ENCODE measurements at regions not wholly inside any gene's neighbourhood (a gene's known extent, or its start where the extent isn't known, plus 50 kb on each side); places are given as distances from the start of the nearest gene placed in this dataset.

DNA sequence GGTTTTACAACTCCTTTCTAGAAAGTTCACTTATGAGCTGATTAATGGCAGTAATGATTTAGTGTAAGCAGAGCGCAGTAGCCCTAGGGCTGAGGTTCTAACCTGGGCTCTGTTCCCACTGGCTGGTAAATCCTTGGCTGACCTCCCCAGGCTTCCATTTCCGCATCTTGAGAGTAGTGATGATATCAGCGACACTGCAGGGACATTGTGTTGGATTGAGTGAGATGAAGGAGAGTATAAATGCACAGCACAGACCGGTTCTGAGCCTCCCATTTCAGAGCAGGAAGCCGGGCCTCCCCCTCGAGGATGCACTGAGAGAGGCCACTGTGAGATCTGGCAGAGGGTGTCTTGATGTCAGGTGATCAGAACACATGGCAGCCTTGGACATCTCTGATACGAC lies 477.2 kb upstream of the SULF2 start:
- Mint-ChIP-seq H3K9me3 (peaks cover 8% of the 10 kb centered on the region), H3K36me3 (ENCODE audit: low read depth) (no peaks in the 10 kb centered on the region), H3K27ac (no peak overlapping the region), H3K4me1 (peaks cover 17% of the 10 kb centered on the region), H3K4me3 (no peak overlapping the region), H3K27me3 (ENCODE audit: insufficient read depth) (peaks cover 7% of the 10 kb centered on the region)
- Histone ChIP-seq H3K4me3 (ENCODE audit: low read length) (no peak overlapping the region), H3K27ac (ENCODE audit: low read depth, low read length) (no peak overlapping the region), H3K36me3 (ENCODE audit: control insufficient read depth, insufficient read depth, low read length) (no peaks in the 10 kb centered on the region), H3K4me1 (ENCODE audit: control insufficient read depth, insufficient read depth, low read length) (no peaks in the 10 kb centered on the region), H3K27me3 (ENCODE audit: control insufficient read depth, insufficient read depth, low read length, poor library complexity, severe bottlenecking) (no peaks in the 10 kb centered on the region), H3K9ac (ENCODE audit: extremely low read depth, low read length, poor library complexity, severe bottlenecking) (no peak overlapping the region), H3K9me3 (ENCODE audit: control insufficient read depth, low read length) (peaks cover 4% of the 10 kb centered on the region)
- TF ChIP-seq, protein P1, sequence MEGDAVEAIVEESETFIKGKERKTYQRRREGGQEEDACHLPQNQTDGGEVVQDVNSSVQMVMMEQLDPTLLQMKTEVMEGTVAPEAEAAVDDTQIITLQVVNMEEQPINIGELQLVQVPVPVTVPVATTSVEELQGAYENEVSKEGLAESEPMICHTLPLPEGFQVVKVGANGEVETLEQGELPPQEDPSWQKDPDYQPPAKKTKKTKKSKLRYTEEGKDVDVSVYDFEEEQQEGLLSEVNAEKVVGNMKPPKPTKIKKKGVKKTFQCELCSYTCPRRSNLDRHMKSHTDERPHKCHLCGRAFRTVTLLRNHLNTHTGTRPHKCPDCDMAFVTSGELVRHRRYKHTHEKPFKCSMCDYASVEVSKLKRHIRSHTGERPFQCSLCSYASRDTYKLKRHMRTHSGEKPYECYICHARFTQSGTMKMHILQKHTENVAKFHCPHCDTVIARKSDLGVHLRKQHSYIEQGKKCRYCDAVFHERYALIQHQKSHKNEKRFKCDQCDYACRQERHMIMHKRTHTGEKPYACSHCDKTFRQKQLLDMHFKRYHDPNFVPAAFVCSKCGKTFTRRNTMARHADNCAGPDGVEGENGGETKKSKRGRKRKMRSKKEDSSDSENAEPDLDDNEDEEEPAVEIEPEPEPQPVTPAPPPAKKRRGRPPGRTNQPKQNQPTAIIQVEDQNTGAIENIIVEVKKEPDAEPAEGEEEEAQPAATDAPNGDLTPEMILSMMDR (conservative IDR thresholded peaks at IDR 0.05) = no peak
- 94 to 98% methylated on average over 7 of the region's 7 CpGs for WGBS, 2 experiments (ENCODE audit: insufficient coverage in 1 of 2, insufficient read length in 1 of 2)
- DNase-seq = peak; percentile 7

DNA sequence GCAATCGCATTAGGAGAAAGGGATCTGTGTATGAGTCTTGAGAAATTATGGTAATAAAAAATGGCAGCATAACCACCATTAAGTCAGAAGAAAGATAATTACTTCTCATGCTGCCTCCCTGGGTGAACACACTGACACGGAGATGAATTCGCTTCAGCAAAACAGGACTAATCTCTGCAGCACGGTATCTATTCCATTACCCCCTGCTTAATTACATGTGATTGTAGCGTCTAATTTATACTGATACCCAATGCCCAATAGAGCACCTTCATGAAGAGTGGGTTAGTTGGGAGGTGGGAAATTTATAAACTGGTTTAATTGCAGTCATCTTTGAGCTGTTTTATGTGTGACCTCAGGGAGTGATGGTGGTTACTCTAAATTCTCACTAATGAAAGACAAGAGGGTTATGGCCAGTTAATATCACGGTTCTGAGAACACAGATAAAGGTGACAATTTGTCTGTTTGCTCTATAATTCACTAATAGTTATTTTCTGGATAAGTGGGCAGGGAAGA lies 476.2 kb upstream of the SULF2 start:
- 89 to 95% methylated on average over 3 to 6 of the region's 6 CpGs for WGBS, 2 experiments (ENCODE audit: insufficient coverage in 1 of 2, insufficient read length in 1 of 2)
- Histone ChIP-seq H3K27me3 (ENCODE audit: control insufficient read depth, insufficient read depth, low read length, poor library complexity, severe bottlenecking) (no peaks in the 10 kb centered on the region), H3K4me1 (ENCODE audit: control insufficient read depth, insufficient read depth, low read length) (no peaks in the 10 kb centered on the region), H3K9me3 (ENCODE audit: control insufficient read depth, low read length) (peaks cover 11% of the 10 kb centered on the region), H3K4me3 (ENCODE audit: low read length) (no peak overlapping the region), H3K27ac (ENCODE audit: low read depth, low read length) (no peak overlapping the region), H3K36me3 (ENCODE audit: control insufficient read depth, insufficient read depth, low read length) (no peaks in the 10 kb centered on the region), H3K9ac (ENCODE audit: extremely low read depth, low read length, poor library complexity, severe bottlenecking) (no peak overlapping the region)
- Mint-ChIP-seq H3K36me3 (ENCODE audit: low read depth) (no peaks in the 10 kb centered on the region), H3K4me3 (no peak overlapping the region), H3K27me3 (ENCODE audit: insufficient read depth) (peaks cover 7% of the 10 kb centered on the region), H3K4me1 (peaks cover 12% of the 10 kb centered on the region), H3K9me3 (peaks cover 15% of the 10 kb centered on the region), H3K27ac (no peak overlapping the region)
- TF ChIP-seq, protein P1 (conservative IDR thresholded peaks at IDR 0.05) = no peak
- peak; percentile 13 for DNase-seq

GRCh38 chr20:48260129-48260756 lies 475.0 kb upstream of the SULF2 start:
- DNase-seq = peak; percentile 46
- no peak overlapping the region for H3K27ac Mint-ChIP-seq
- Histone ChIP-seq H3K9me3 (ENCODE audit: control insufficient read depth, low read length) (peaks cover 19% of the 10 kb centered on the region), H3K27me3 (ENCODE audit: control insufficient read depth, insufficient read depth, low read length, poor library complexity, severe bottlenecking) (no peaks in the 10 kb centered on the region), H3K36me3 (ENCODE audit: control insufficient read depth, insufficient read depth, low read length) (no peaks in the 10 kb centered on the region), H3K4me3 (ENCODE audit: low read length) (no peak overlapping the region), H3K4me1 (ENCODE audit: control insufficient read depth, insufficient read depth, low read length) (no peaks in the 10 kb centered on the region), H3K9ac (ENCODE audit: extremely low read depth, low read length, poor library complexity, severe bottlenecking) (no peak overlapping the region), H3K27ac (ENCODE audit: low read depth, low read length) (no peak overlapping the region)
- 92% methylated on average over 12 to 15 of the region's 15 CpGs for WGBS, 2 experiments (ENCODE audit: insufficient coverage in 1 of 2, insufficient read length in 1 of 2)
- H3K4me1 Mint-ChIP-seq = peaks cover 7% of the 10 kb centered on the region
- peaks cover 6% of the 10 kb centered on the region for H3K36me3 Mint-ChIP-seq (ENCODE audit: low read depth)
- TF ChIP-seq, protein P1 (conservative IDR thresholded peaks at IDR 0.05) = no peak
- peaks cover 21% of the 10 kb centered on the region for H3K9me3 Mint-ChIP-seq
- no peak overlapping the region for H3K4me3 Mint-ChIP-seq
- H3K27me3 Mint-ChIP-seq (ENCODE audit: insufficient read depth) = peaks cover 6% of the 10 kb centered on the region
